Hepatocyte (in vitro differentiated cells): ENCODE measurements at regions not wholly inside any gene's neighbourhood (a gene's known extent, or its start where the extent isn't known, plus 50 kb on each side); places are given as distances from the start of the nearest gene placed in this dataset.

Experiments
- DNase-seq: peaks from one replicate; pipeline ENCODE4 v3.0.0-alpha.2; 2016; ENCODE audit warnings: low spot score
- H2AFZ ChIP-seq: fragments of 200-600 bp; sonication (generic); 2 replicates; pipeline ENCODE4 v1.6.0; 2016; ENCODE audit warnings: antibody characterized with exemption, mild to moderate bottlenecking
- H3K27ac ChIP-seq: fragments of 200-600 bp; sonication (generic); 2 replicates; pipeline ENCODE4 v1.5.1; 2016; ENCODE audit warnings: mild to moderate bottlenecking
- H3K27me3 ChIP-seq: fragments of 200-600 bp; sonication (generic); 2 replicates; pipeline ENCODE4 v1.6.1; 2016
- H3K36me3 ChIP-seq: fragments of 200-600 bp; sonication (generic); replicated peaks from 2 replicates; pipeline ENCODE4 v1.5.1; 2016; ENCODE audit warnings: low read depth; ENCODE audit not compliant: insufficient read depth
- H3K4me1 ChIP-seq: fragments of 200-600 bp; sonication (generic); 2 replicates; pipeline ENCODE4 v1.5.1; 2016; ENCODE audit warnings: mild to moderate bottlenecking, moderate library complexity; ENCODE audit not compliant: insufficient read depth
- H3K4me2 ChIP-seq: fragments of 200-600 bp; sonication (generic); 2 replicates; pipeline ENCODE4 v1.6.0; 2016
- H3K4me3 ChIP-seq: fragments of 200-600 bp; sonication (generic); 2 replicates; pipeline ENCODE4 v1.5.1; 2016; ENCODE audit warnings: mild to moderate bottlenecking
- H3K79me2 ChIP-seq: fragments of 200-600 bp; sonication (generic); 2 replicates; pipeline ENCODE4 v1.6.0; 2017; ENCODE audit warnings: mild to moderate bottlenecking
- H3K9me2 ChIP-seq: fragments of 200-600 bp; sonication (generic); replicated peaks from 2 replicates; pipeline ENCODE4 v1.6.0; 2017; ENCODE audit warnings: mild to moderate bottlenecking; ENCODE audit not compliant: insufficient read depth
- H3K9me3 ChIP-seq: fragments of 200-600 bp; sonication (generic); 2 replicates; pipeline ENCODE4 v1.5.1; 2016; ENCODE audit warnings: low read depth, mild to moderate bottlenecking
- H4K20me1 ChIP-seq: fragments of 200-600 bp; sonication (generic); 2 replicates; pipeline ENCODE4 v1.6.0; 2016; ENCODE audit warnings: mild to moderate bottlenecking; ENCODE audit not compliant: insufficient read depth, poor library complexity, severe bottlenecking
- EZH2 ChIP-seq: fragments of 200-600 bp; sonication (generic); IDR thresholded peaks from 2 replicates; pipeline ENCODE4 v1.6.1; 2016; ENCODE audit warnings: antibody characterized with exemption, mild to moderate bottlenecking, borderline replicate concordance
- EZH2phosphoT487 ChIP-seq: fragments of 200-600 bp; sonication (generic); IDR thresholded peaks from one replicate; pipeline ENCODE4 v1.6.1; 2018; ENCODE audit warnings: antibody characterized with exemption, mild to moderate bottlenecking, low read depth, moderate library complexity; ENCODE audit not compliant: unreplicated experiment, severe bottlenecking
- WGBS: methylation state at CpG from one replicate; pipeline ENCODE4 v1.1.6; 2016; ENCODE audit warnings: low lambda C conversion rate; ENCODE audit errors: missing lambda C conversion rate; 5-methylcytosine and 5-hydroxymethylcytosine counted together
- TF ChIP-seq, protein P1 (sequence below): fragments of 200-600 bp; sonication (generic); IDR thresholded peaks from 2 replicates; pipeline ENCODE4 v1.5.1; 2016; ENCODE audit warnings: antibody characterized with exemption, mild to moderate bottlenecking; ENCODE audit not compliant: poor library complexity

DNA sequence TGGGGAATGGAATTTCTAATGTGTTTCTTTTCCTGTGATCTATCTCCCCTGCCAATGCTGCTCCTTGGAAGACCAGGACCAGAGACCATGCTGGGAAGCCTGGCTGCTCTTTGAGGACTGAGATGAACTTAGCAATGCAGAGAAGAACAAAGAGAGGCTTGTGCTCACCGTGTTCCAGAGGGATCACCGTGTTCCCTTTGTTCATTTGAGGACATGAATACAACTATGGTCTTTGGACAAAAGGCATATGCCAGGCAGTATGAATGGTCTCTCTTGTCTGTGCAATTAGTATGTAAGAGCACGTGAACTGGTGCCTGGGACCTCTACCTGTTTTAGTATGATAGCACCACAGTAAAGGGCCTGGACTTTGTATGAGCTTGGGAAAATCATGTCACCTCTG is 139.9 kb downstream of the TDRD15 start:
- TF ChIP-seq, protein P1, sequence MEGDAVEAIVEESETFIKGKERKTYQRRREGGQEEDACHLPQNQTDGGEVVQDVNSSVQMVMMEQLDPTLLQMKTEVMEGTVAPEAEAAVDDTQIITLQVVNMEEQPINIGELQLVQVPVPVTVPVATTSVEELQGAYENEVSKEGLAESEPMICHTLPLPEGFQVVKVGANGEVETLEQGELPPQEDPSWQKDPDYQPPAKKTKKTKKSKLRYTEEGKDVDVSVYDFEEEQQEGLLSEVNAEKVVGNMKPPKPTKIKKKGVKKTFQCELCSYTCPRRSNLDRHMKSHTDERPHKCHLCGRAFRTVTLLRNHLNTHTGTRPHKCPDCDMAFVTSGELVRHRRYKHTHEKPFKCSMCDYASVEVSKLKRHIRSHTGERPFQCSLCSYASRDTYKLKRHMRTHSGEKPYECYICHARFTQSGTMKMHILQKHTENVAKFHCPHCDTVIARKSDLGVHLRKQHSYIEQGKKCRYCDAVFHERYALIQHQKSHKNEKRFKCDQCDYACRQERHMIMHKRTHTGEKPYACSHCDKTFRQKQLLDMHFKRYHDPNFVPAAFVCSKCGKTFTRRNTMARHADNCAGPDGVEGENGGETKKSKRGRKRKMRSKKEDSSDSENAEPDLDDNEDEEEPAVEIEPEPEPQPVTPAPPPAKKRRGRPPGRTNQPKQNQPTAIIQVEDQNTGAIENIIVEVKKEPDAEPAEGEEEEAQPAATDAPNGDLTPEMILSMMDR: no peak
- TF ChIP-seq EZH2phosphoT487 (no peak), EZH2 (no peak)
- H3K27me3 ChIP-seq: no peaks in the 10 kb centered on the region
- no peaks in the 10 kb centered on the region for H3K79me2 ChIP-seq
- DNase-seq: no peak
- H4K20me1 ChIP-seq: no peaks in the 10 kb centered on the region
- 90% methylated on average over 3 of the region's 3 CpGs for WGBS
- no peak overlapping the region for H3K4me2 ChIP-seq
- no peak overlapping the region for H2AFZ ChIP-seq
- H3K9me3 ChIP-seq: no peaks in the 10 kb centered on the region
- no peaks in the 10 kb centered on the region for H3K36me3 ChIP-seq
- no peak overlapping the region for H3K27ac ChIP-seq
- H3K4me1 ChIP-seq: peaks cover 7% of the 10 kb centered on the region
- H3K9me2 ChIP-seq: no peaks in the 10 kb centered on the region
- no peak overlapping the region for H3K4me3 ChIP-seq

DNA sequence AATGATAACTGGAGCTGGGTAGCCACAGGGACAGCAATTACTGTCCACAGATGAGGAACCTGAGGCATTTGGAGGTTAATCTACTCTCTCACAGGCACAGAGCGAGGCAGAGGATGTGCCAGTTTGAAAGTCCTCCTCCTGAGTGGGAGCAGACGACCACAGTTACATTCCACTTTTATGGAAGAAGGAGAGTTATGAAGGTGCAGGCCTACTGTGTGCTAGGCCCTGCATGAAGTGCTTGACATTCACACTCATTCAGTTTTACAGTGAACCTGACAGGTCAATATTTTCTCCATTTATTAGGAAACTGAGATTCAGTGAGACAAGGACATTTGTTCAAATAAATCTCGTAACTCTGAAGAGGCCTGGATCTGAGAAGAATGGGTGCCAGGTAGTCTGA is 142.0 kb downstream of the TDRD15 start:
- no peak for TF ChIP-seq EZH2phosphoT487
- TF ChIP-seq EZH2: no peak
- TF ChIP-seq, protein P1: no peak

DNA sequence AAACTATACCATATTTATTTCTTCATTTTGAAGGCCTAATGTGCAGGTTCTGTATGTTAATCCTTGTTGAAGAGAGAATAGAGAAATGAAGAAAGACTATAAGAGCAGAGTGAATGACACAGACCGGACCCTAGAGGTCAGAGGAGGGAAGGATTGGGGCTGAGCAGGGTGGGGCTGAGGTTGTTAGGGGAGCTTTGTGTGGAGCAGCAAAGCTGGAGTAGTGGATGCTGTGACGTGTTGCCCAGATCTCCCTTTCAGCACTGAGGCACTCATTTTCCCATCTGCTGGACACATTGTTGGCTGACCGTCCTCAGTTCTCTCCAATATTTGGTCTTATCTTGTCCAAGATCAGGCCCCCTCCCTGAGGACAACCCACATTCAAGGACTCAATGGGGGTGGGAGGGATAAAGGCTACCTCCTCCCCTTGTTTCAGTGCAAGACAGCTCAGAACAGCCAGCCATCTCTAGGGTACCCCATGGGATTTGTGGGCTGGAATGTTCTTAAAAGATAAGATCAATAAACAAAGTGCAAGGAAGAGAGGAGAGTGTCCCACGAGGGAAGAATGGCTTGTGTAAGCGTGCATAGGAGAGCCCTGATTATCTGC is 143.6 kb downstream of the TDRD15 start:
- TF ChIP-seq EZH2 (no peak), EZH2phosphoT487 (no peak)
- TF ChIP-seq, protein P1: no peak
- WGBS: 62% methylated on average over 5 of the region's 5 CpGs
- H3K4me2 ChIP-seq: no peak overlapping the region
- H3K27me3 ChIP-seq: no peaks in the 10 kb centered on the region
- no peaks in the 10 kb centered on the region for H3K9me3 ChIP-seq
- DNase-seq: no peak
- H3K27ac ChIP-seq: no peak overlapping the region
- no peak overlapping the region for H2AFZ ChIP-seq
- H3K4me1 ChIP-seq: peaks cover 34% of the 10 kb centered on the region
- H3K79me2 ChIP-seq: no peaks in the 10 kb centered on the region
- H3K4me3 ChIP-seq: no peak overlapping the region
- H3K36me3 ChIP-seq: no peaks in the 10 kb centered on the region
- no peaks in the 10 kb centered on the region for H4K20me1 ChIP-seq
- no peaks in the 10 kb centered on the region for H3K9me2 ChIP-seq

More for the DNA sequence above, 142.0 kb downstream of the TDRD15 start:
- H3K79me2 ChIP-seq: no peaks in the 10 kb centered on the region
- H4K20me1 ChIP-seq: no peaks in the 10 kb centered on the region
- H3K27ac ChIP-seq: no peak overlapping the region
- no peaks in the 10 kb centered on the region for H3K9me3 ChIP-seq
- H3K9me2 ChIP-seq: no peaks in the 10 kb centered on the region
- no peaks in the 10 kb centered on the region for H3K27me3 ChIP-seq
- H3K4me3 ChIP-seq: no peak overlapping the region
- H3K4me2 ChIP-seq: no peak overlapping the region
- no peak overlapping the region for H2AFZ ChIP-seq
- 96% methylated on average over 3 of the region's 3 CpGs for WGBS
- no peak for DNase-seq
- H3K36me3 ChIP-seq: no peaks in the 10 kb centered on the region
- H3K4me1 ChIP-seq: peaks cover 28% of the 10 kb centered on the region
